Esophagus muscularis mucosa (tissue), 3 donors: ENCODE measurements at regions not wholly inside any gene's neighbourhood (a gene's known extent, or its start where the extent isn't known, plus 50 kb on each side); places are given as distances from the start of the nearest gene placed in this dataset.

Experiments used
- POLR2AphosphoS5 ChIP-seq, 2 donors: sonication (generic); formaldehyde crosslinking; IDR thresholded peaks; one replicate each; pipeline ENCODE4 v1.6.1; 2017; ENCODE audit warnings: antibody characterized with exemption in 2 of 2
- TF ChIP-seq, protein P1 (sequence below), 3 experiments: fragments of 200-600 bp in 2 of 3; fragments of 450-650 bp in 1 of 3; sonication (generic) in 2 of 3; IDR thresholded peaks; one replicate each; pipeline ENCODE4 v1.5.1; 2017 to 2019; ENCODE audit warnings: antibody characterized with exemption in 3 of 3, mild to moderate bottlenecking in 2 of 3, moderate library complexity in 1 of 3

DNA sequence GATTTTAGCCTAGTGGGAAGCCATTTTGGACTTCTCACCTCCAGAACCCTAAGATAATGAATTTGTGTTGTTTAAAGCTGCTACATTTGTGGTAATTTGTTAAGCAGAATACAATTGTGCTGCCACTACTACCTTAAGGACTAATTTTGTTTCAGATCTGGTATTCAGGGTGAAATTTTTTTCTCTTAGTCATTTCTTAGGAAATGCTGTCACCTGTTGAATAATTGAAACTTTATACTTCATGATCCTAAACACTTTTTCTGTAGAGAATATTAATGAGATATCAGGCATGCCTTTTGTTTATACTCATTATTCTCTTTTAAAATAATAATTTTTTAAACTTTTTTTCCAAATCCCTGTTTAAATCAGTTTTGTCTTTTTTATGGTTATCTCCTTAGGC lies 246.8 kb downstream of the TGFB2 start:
- no peak for TF ChIP-seq POLR2AphosphoS5 (IDR thresholded peaks at IDR 0.05)
- TF ChIP-seq, protein P1, sequence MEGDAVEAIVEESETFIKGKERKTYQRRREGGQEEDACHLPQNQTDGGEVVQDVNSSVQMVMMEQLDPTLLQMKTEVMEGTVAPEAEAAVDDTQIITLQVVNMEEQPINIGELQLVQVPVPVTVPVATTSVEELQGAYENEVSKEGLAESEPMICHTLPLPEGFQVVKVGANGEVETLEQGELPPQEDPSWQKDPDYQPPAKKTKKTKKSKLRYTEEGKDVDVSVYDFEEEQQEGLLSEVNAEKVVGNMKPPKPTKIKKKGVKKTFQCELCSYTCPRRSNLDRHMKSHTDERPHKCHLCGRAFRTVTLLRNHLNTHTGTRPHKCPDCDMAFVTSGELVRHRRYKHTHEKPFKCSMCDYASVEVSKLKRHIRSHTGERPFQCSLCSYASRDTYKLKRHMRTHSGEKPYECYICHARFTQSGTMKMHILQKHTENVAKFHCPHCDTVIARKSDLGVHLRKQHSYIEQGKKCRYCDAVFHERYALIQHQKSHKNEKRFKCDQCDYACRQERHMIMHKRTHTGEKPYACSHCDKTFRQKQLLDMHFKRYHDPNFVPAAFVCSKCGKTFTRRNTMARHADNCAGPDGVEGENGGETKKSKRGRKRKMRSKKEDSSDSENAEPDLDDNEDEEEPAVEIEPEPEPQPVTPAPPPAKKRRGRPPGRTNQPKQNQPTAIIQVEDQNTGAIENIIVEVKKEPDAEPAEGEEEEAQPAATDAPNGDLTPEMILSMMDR (IDR thresholded peaks at IDR 0.05): no peak
